Loucy (cell line): ENCODE measurements at regions not wholly inside any gene's neighbourhood (a gene's known extent, or its start where the extent isn't known, plus 50 kb on each side); places are given as distances from the start of the nearest gene placed in this dataset.

Experiments used
- CTCF ChIP-seq: fragments of 200-600 bp; sonication (generic); conservative IDR thresholded peaks from 2 replicates; pipeline ENCODE4 v1.5.1; 2014; ENCODE audit warnings: mild to moderate bottlenecking, antibody characterized with exemption, low read length
- EZH2phosphoT487 ChIP-seq: fragments of 200-600 bp; IDR thresholded peaks from 2 replicates; pipeline ENCODE4 v1.6.1; 2018; ENCODE audit warnings: antibody characterized with exemption, mild to moderate bottlenecking, moderate library complexity, borderline replicate concordance

- TF ChIP-seq CTCF: no peak
- TF ChIP-seq EZH2phosphoT487: no peak
These were observed 341.9 kb upstream of the DCC start for GRCh38 chr18:51998066-51998465.
